T1000 (cell line): ENCODE measurements at regions not wholly inside any gene's neighbourhood (a gene's known extent, or its start where the extent isn't known, plus 50 kb on each side); places are given as distances from the start of the nearest gene placed in this dataset.
"Not testable (repeated sequence)": the region's sequence is repeated elsewhere in the genome, so short reads cannot be mapped to it uniquely, and the experiment has no call there.

Source experiments
- DNase-seq: peaks from one replicate; lab custom pipeline; 2025; ENCODE audit warnings: mixed read lengths; lab: John Stamatoyannopoulos, UW

GRCh38 chr11:130979386-130979972 is 63.2 kb upstream of the SNX19 start:
- no peak for DNase-seq

GRCh38 chr11:130980071-130980862 is 64.0 kb upstream of the SNX19 start:
- no peak for DNase-seq

DNA sequence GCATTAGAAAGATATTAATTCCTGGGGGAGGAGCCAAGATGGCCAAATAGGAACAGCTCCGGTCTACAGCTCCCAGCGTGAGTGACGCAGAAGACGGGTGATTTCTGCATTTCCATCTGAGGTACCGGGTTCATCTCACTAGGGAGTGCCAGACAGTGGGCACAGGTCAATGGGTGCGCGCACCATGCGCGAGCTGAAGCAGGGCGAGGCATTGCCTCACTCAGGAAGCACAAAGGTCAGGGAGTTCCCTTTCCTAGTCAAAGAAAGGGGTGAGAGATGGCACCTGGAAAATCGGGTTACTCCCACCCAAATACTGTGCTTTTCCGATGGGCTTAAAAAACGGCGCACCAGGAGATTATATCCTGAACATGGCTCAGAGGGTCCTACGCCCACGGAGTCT is 68.0 kb upstream of the SNX19 start:
- not testable (repeated sequence) for DNase-seq

- DNase-seq: no peak
Measured at GRCh38 chr11:130992788-130993187, 76.5 kb upstream of the SNX19 start.

GRCh38 chr11:130994043-130994442 is 77.8 kb upstream of the SNX19 start:
- DNase-seq: no peak

- DNase-seq: no peak
Measured at GRCh38 chr11:130995266-130995665, 79.0 kb upstream of the SNX19 start.

DNA sequence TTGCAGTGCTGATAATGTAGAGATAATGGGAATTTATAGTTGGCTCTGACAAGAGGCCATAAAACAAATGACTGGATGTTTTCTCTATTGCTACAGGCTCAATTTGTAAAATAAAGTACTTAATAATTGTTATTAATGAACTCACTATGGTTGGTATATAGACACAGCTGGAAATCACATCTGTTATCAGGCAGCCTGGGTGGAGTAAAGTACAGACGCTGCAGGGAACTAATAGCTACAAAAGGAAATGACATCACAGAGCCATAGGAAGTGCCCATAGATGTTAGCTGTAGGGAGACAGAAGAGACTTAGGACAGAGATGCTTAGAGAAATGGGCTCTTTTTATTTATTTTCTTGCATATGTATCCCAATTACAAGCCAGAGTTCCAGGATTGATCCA is 81.0 kb upstream of the SNX19 start:
- no peak for DNase-seq

- DNase-seq: peak; percentile 9
Measured at GRCh38 chr11:130999086-130999485, 82.8 kb upstream of the SNX19 start.

- DNase-seq: peak; percentile 65
Measured at GRCh38 chr11:130999992-131000770, 83.9 kb upstream of the SNX19 start.

DNA sequence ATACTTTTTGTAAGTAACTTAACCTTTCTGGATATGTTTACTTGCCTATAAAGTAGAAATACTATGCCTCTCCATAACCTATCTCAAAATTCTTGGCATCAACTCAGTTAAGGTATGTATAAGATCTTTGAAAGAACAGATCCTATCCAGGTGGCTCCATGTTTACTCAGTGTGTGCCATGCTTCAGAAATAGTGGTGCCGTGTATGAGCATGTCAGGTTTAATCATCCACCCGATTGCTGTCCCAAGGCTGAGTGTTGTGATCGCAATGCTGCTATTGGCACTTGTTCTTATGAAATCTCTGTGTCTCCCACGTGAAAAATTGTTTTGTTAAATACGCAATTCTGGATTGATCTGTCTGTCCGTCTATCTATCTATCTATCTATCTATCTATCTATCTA is 85.9 kb upstream of the SNX19 start:
- no peak for DNase-seq

GRCh38 chr11:131005829-131006228 is 89.5 kb upstream of the SNX19 start:
- no peak for DNase-seq

GRCh38 chr11:131025020-131025419 is 108.7 kb upstream of the SNX19 start:
- DNase-seq: no peak

GRCh38 chr11:131025421-131026125 is 109.3 kb upstream of the SNX19 start:
- no peak for DNase-seq

GRCh38 chr11:131027491-131027890 is 111.2 kb upstream of the SNX19 start:
- no peak for DNase-seq

DNA sequence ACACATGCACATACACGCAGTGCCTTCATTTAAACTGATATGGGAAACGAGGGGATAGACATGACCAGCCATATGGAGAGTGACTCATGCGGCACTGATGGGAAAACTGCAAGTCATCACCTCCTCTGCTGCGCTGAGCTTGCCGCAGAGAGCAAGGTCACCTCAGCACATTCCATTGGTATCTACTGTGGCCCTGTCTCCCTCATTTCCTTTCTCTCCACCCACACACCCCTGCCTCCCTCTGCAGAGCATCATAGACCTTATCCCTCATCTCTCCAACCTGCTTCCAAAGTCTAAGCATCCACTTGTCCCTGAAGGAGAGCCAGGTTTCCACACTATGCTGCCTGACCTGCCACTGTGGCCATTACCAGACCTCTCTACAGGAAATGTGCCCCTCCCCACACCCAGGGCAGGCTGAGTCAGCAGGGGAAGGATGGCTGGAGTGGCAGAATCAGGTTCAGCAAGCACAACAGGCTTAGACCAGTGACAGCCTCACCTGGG is 116.9 kb upstream of the SNX19 start:
- peak; percentile 16 for DNase-seq

DNA sequence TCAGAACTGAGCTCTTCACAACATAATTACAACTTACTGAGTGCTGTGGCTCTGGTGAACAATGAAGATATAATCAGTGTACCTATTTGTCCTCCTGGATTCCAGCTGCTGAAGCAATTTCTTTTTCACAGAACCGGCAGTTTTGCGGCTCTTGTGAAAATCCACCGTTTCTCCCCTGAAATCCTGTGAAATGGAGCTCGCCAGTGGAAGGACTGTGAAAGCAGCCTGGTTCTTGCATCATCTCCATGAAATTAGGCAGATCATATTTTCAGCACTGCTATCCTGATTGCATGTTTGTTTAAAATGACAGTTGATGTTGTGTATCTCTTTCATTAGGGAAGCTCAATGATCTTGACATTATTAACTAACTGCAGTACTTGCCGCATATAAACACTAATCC is 120.2 kb upstream of the SNX19 start:
- DNase-seq: no peak

- DNase-seq: no peak
Measured at GRCh38 chr11:131037873-131038272, 121.6 kb upstream of the SNX19 start.

- DNase-seq: no peak
Measured at GRCh38 chr11:131038597-131038996, 122.3 kb upstream of the SNX19 start.

- no peak for DNase-seq
Measured at GRCh38 chr11:131041331-131042040, 125.2 kb upstream of the SNX19 start.

GRCh38 chr11:131042041-131042390 is 125.7 kb upstream of the SNX19 start:
- no peak for DNase-seq

GRCh38 chr11:131043251-131043650 is 127.0 kb upstream of the SNX19 start:
- DNase-seq: no peak

DNA sequence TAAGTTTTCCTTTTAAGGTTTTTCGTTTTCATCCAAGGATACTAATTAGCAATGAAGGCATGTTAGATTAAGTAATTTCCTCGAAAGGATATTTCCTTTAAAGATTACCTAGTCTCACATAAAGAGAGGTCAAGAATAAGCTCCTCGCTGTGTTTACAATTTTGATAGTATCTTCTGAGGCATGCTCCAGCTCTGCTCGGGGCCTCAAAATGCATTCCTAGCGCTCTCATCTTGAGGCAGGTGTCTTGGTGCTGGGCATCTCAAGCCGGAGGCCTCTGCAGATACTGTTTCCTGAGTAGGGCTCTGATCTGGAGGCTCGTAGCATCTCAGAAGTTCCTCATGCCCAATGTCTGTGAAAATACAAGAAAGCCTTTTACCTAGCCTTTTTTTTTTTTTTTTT is 128.6 kb upstream of the SNX19 start:
- DNase-seq: no peak
